GM13977 (cell line): ENCODE measurements at regions not wholly inside any gene's neighbourhood (a gene's known extent, or its start where the extent isn't known, plus 50 kb on each side); places are given as distances from the start of the nearest gene placed in this dataset.

Source experiments
- DNase-seq: peaks from one replicate; pipeline ENCODE4 v3.0.0; 2012; ENCODE audit warnings: low spot score
- in situ Hi-C: fragments of 300-500 bp; cut with MboI; formaldehyde crosslinking; loops from one replicate; pipeline ENCODE4 v1.12.0; 2022; ENCODE audit warnings: low sequenced_read_pairs, low pct_unique_long_range_greater_than_20kb, mixed read lengths, inconsistent platforms; ENCODE audit not compliant: unreplicated experiment
- TF ChIP-seq, protein P1 (sequence below): IDR thresholded peaks from 2 replicates; pipeline ENCODE4 v1.5.1; 2012; ENCODE audit warnings: mild to moderate bottlenecking, control low read depth; ENCODE audit not compliant: insufficient read depth; ENCODE audit errors: extremely low read depth, missing control alignments

DNA sequence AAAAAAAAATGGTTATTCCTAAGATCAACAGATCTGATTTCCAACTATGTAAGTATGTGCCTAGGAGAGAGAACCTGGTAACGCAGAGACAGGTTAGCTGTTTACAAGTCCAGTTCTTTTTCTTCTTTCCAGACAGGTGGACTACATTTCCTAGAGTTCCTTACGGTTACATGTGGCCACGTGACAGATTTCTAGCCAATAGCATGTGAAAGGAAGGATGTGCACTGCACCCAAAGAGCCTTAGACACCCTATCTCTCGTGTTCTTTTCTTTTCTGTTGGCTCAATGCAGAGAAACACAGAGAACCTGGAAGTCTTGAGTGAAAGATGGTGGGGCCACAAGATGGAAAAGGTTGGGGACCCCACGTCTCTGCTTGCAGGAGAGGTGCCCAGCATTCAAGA, 375.9 kb downstream of the TNS1 start:
- in situ Hi-C loops: no loop called here
- no peak for DNase-seq
- TF ChIP-seq, protein P1, sequence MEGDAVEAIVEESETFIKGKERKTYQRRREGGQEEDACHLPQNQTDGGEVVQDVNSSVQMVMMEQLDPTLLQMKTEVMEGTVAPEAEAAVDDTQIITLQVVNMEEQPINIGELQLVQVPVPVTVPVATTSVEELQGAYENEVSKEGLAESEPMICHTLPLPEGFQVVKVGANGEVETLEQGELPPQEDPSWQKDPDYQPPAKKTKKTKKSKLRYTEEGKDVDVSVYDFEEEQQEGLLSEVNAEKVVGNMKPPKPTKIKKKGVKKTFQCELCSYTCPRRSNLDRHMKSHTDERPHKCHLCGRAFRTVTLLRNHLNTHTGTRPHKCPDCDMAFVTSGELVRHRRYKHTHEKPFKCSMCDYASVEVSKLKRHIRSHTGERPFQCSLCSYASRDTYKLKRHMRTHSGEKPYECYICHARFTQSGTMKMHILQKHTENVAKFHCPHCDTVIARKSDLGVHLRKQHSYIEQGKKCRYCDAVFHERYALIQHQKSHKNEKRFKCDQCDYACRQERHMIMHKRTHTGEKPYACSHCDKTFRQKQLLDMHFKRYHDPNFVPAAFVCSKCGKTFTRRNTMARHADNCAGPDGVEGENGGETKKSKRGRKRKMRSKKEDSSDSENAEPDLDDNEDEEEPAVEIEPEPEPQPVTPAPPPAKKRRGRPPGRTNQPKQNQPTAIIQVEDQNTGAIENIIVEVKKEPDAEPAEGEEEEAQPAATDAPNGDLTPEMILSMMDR: no peak

DNA sequence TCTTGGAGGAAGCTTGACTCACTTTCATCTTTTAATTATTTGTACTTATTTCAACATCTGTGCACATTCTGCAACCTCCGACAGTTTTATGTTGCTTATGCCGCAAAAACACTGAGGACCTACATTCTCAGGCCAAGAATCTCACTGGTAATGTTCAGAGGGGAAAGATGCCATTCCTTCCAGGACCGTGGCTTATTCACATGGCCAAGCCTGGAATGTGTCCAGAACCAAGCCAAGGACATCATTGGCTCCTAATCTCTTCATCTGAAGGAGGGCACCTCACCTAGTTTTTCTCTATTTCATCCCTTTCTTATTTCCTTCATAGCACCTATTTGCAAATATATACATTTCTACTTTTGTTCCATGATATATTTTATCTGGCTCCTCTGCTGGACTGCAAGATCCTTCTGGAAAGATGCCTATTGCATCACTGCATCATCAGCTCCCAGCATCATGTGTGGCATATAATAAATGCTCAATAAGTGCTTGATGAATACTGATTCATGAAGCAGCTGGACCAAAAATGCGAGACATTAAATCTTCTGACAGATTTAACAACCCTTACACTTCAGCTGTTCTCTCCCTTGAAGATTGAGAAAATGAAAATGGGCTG, 377.1 kb downstream of the TNS1 start:
- in situ Hi-C loops: no loop called here
- TF ChIP-seq, protein P1: no peak
- no peak for DNase-seq

DNA sequence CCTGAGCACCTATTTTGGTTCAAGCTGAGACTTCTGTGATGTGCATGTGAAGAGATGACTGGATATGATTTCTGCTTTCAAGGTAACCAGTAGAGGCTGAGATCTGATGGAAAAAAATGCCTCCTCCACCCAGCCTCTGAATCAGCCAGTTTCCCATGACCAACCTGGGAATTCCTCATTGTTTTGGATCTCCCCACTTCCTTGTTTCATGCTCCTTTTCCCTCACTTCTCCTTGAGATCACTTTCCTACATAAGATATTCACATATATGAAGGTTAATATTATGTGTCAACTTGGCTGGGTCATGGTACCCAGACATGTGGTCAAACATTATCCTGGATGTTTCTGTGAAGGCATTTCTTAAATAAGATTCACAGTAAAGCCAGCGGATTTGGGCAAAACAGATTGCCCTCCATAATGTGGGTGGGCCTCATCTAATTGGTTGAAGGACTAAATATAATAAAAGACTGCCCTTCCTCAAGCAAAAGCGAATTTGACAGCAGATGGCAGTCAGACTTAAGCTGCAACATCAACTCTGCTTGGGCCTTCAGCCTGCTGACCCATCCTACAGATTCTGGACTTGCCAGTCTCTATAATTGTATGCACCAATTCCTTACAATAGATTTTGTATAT, 379.4 kb downstream of the TNS1 start:
- DNase-seq: no peak
- in situ Hi-C loops: no loop called here
- TF ChIP-seq, protein P1: no peak

DNA sequence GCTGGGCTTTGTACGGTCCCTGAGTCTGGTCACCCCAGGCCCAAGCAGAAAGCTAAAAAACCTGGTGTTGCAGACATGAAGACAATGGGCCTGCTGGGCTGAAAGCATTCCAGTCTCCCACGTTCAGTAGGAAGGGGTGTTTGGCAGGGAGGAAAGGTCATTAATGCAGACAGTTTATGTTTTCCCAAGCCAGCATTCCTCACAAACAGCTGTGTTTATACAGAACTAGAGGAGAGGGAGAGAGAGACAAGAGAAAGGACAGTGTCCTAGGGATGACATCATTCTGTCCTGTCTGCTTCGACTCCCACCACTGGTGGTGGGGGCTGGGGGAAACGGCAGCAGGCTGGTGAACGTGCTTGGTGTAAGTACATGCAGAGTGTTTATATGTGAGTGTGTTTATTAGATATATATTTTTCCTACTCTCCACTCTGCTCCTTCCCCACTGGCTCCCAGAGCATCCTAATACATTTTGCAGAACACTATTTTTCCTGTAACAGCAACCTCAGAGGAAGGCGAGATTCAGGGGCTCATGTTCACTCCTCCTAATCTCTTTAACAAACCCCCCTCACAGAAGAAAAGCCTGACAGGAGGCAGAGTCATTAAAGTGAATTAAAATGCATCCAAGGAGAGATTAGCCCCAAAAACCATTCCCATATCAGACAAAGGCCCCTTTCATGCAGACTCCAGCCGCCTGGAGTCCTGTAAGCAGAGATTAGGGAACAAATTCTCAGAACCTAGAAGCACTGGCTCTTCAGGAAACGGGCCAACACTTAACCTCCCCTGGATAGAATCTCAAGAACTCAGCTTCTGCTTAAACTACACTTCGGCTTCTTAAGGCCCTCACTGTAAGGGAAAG, 380.4 kb downstream of the TNS1 start:
- TF ChIP-seq, protein P1: no peak

DNA sequence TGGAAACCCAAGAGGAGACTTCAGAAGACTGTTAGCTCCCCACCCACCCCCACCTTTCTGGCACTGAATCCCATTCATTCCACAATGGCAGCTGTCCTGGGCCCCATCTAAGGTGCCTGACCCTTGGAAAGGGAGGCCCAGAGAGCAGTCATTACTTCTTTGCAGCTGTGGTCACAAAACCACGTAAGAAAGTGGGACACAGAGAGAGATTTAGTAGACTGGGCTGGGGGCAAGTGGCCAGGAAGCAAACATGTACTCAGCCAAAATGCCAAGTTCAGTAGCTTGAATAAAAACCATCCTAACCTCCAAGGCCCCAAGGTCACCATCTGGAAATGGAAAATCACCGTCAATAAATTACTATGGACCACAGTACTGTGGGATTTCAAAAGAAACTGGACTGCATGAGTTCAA, 381.4 kb downstream of the TNS1 start:
- TF ChIP-seq, protein P1: no peak
- no peak for DNase-seq

More for the DNA sequence above, 380.4 kb downstream of the TNS1 start:
- DNase-seq: no peak
- in situ Hi-C loops: no loop called here

DNA sequence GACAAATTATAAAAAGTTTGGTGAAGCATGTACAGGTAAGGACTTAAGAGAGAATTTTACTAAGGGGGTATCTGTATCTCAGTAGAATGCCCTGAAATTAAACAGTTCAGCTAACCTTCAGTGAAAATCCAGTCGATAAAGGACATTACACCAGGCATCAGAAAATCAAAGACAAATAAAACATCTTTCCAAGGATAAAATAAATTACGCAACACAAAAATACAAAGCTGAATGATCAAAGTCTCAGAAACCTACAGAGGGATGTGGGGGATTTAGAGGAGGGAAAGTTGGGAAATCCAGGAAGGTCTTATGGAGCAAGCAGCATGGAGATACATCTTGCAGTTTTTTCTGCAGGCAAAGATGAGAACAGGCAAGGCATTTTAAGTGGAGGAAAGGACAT, 384.1 kb downstream of the TNS1 start:
- no peak for DNase-seq
- TF ChIP-seq, protein P1: no peak
- in situ Hi-C loops: no loop called here

More for the DNA sequence above, 381.4 kb downstream of the TNS1 start:
- in situ Hi-C loops: no loop called here
